Heart right ventricle (tissue), 16 donors: ENCODE measurements at regions not wholly inside any gene's neighbourhood (a gene's known extent, or its start where the extent isn't known, plus 50 kb on each side); places are given as distances from the start of the nearest gene placed in this dataset.

ENCODE experiments used
- ATAC-seq, 8 donors: fragments of 200-7000 bp; cut with Tn5 transposase; one replicate each; pipeline ENCODE4 v1.9.1; 2020; ENCODE audit warnings: mild to moderate bottlenecking in 8 of 8, moderate library complexity in 8 of 8, moderate number of reproducible peaks in 1 of 8
- DNase-seq, 2 donors: peaks; one replicate each; pipeline ENCODE4 v3.0.0-alpha.2; 2020
- H3K27ac ChIP-seq, 10 donors: fragments of 200-600 bp; sonication (generic) in 2 of 10; one replicate each; pipeline versions ENCODE4 v1.5.0 to v1.8.0; 2020 to 2022; ENCODE audit warnings: mild to moderate bottlenecking in 3 of 10
- H3K27me3 ChIP-seq, 7 donors: fragments of 200-600 bp; one replicate each; pipeline ENCODE4 v1.8.0; 2021 to 2022; ENCODE audit warnings: mild to moderate bottlenecking in 2 of 7
- H3K36me3 ChIP-seq, 9 donors: fragments of 200-600 bp; sonication (generic) in 1 of 9; one replicate each; pipeline versions ENCODE4 v1.5.0 to v1.8.0; 2020 to 2022; ENCODE audit warnings: mild to moderate bottlenecking in 2 of 9
- H3K4me1 ChIP-seq, 9 donors: fragments of 200-600 bp; sonication (generic) in 1 of 9; one replicate each; pipeline versions ENCODE4 v1.5.0 to v1.8.0; 2020 to 2022; ENCODE audit warnings: mild to moderate bottlenecking in 4 of 9
- H3K4me3 ChIP-seq, 10 donors: fragments of 200-600 bp; sonication (generic) in 2 of 10; one replicate each; pipeline versions ENCODE4 v1.5.0 to v1.8.0; 2020 to 2022; ENCODE audit warnings: mild to moderate bottlenecking in 7 of 10, moderate library complexity in 2 of 10
- H3K9me3 ChIP-seq, 11 donors: fragments of 200-600 bp in 10 of 11; sonication (generic) in 2 of 11; one replicate each; pipeline versions ENCODE4 v1.5.0 to v1.8.0; 2013 to 2022; ENCODE audit warnings: mild to moderate bottlenecking in 2 of 11, control low read depth in 1 of 11, moderate library complexity in 1 of 11
- CTCF ChIP-seq, 9 donors: fragments of 200-600 bp; sonication (generic) in 2 of 9; IDR thresholded peaks; one replicate each; pipeline versions ENCODE4 v1.5.0 to v1.8.0; 2021 to 2022; ENCODE audit warnings: antibody characterized with exemption in 9 of 9, mild to moderate bottlenecking in 5 of 9, moderate library complexity in 1 of 9
- WGBS, 2 donors: extraction: QIAGEN DNeasy Blood & Tissue Kit; methylation state at CpG; one replicate each; pipeline ENCODE4 v1.1.7; 2013; ENCODE audit warnings: inconsistent platforms in 1 of 2; 5-methylcytosine and 5-hydroxymethylcytosine counted together
- intact Hi-C, 10 donors: fragments of 100-400 bp; cut with DNase I; formaldehyde crosslinking; loops; one replicate each; pipeline versions ENCODE4 v1.11.1 to v1.14.2; 2022
- donor health status: Arrhythmogenic right ventricular cardiomyopathy.
- donor health status: ischemic (EF 13 %, LVEDD 7.1; RV severe dilation, severe dysfunction).
- donor health status: healthy with polysubstance abuse.
- donor health status: DM: no; HTN: yes; CAD: no.
- donor health status: DM: no; HTN: no; CAD: no.
- donor health status: ischemic (EF 25% LVEDD 6.9; RV normal size, moderate dysfunction).
- donor health status: ischemic (EF 25% LVEDD 5.7; RV mildly dilated, moderate dysfunction).
- donor health status: healthy.
- donor health status: DM: yes; HTN: yes; CAD: no.
- donor health status: Ischemic cardiomyopathy.
- donor health status: ischemic (EF 35%, LVEDD 5.7; RV mildly dilated, moderate dysfunction).
- donor health status: nonischemic (EF 11% LVEDD 7.7; RV severe dilation, severe dysfunction).
- donor health status: DM: yes; HTN: yes; CAD: no.
- donor health status: PGD.
- donor health status: ischemic (EF 29% LVEDD 5.4; RV normal size, mild dysfunction).
- donor health status: nonischemic (EF 23%, LVEDD 6.1; RV moderate dilation, normal function).

GRCh38 chr2:221915926-221916325 lies 343.8 kb upstream of the EPHA4 start:
- Histone ChIP-seq H3K4me1 (no peaks in the 10 kb centered on the region), H3K27ac (no peak overlapping the region), H3K4me3 (no peak overlapping the region), H3K9me3 (no peaks in the 10 kb centered on the region), H3K27me3 (peaks cover 0 to 11% (median 0%) of the 10 kb centered on the region in 7 donors), H3K36me3 (no peaks in the 10 kb centered on the region)
- WGBS, 2 donors, result 75 to 80% methylated on average over 2 of the region's 2 CpGs
- intact Hi-C loops, result no loop called here
- no peak for TF ChIP-seq CTCF (IDR thresholded peaks at IDR 0.05)
- DNase-seq (no peak), ATAC-seq (no peak)

DNA sequence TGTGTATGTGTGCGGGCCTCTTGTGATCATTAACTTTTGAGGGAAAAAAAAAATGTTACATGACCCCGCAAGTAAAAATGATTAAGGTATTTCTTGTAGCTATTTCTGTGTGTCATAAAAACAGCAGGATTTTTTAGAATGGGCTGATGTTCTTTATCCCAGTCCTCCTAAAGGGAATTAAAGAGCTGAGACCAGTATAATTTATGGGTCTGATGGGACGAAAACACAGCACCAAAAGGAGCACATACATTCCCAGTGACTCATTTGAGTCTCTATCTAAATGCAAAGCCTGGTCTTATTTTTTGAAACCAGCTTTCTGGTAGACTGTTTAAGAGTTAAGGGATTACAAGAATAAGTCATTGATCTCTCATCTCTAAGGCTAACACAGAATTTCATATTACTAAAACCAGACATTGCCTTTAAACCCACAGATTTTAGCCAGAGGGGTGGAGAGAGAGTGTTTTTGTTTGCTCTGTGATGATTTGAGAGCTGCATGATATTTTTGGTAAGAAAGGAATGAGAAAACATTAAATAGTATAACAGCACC lies 342.3 kb upstream of the EPHA4 start:
- TF ChIP-seq CTCF (IDR thresholded peaks at IDR 0.05), result no peak
- DNase-seq (no peak), ATAC-seq (no peak)
- intact Hi-C loops, result no loop called here
- Histone ChIP-seq H3K9me3 (no peaks in the 10 kb centered on the region), H3K4me3 (no peak overlapping the region), H3K36me3 (no peaks in the 10 kb centered on the region), H3K4me1 (no peaks in the 10 kb centered on the region), H3K27ac (no peak overlapping the region), H3K27me3 (peaks cover 0 to 2% (median 0%) of the 10 kb centered on the region in 7 donors)
- WGBS, 2 donors, result 64 to 67% methylated on average over 3 of the region's 3 CpGs

DNA sequence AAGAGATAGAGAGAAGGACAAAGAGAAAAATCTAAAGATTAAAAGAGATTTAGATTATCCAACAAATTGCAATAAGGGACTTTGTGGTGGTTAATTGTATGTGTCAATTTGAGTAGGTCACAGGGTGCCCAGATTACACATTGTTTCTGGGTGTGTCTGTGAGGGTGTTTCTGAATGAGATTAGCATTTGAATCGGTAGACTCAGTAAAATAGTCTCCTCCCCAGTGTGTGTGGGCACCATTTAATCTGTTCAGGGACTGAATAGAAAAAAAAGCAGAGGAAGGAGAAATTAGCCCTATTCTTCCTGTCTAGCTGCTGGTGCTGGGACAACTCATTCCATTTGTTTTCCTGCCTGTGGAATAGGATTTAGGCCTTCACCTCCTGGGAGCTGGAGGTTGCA lies 339.8 kb upstream of the EPHA4 start:
- no peaks in the 10 kb centered on the region for H3K9me3 ChIP-seq
- WGBS, 2 donors, result 45 to 62% methylated on average over 1 of the region's 1 CpG
- H3K36me3 ChIP-seq, result no peaks in the 10 kb centered on the region
- H3K4me3 ChIP-seq, result no peak overlapping the region
- no peak for TF ChIP-seq CTCF (IDR thresholded peaks at IDR 0.05)
- intact Hi-C loops, result no loop called here
- ATAC-seq, result no peak
- H3K27me3 ChIP-seq, result no peaks in the 10 kb centered on the region
- no peak for DNase-seq
- H3K27ac ChIP-seq, result no peak overlapping the region
- no peaks in the 10 kb centered on the region for H3K4me1 ChIP-seq

DNA sequence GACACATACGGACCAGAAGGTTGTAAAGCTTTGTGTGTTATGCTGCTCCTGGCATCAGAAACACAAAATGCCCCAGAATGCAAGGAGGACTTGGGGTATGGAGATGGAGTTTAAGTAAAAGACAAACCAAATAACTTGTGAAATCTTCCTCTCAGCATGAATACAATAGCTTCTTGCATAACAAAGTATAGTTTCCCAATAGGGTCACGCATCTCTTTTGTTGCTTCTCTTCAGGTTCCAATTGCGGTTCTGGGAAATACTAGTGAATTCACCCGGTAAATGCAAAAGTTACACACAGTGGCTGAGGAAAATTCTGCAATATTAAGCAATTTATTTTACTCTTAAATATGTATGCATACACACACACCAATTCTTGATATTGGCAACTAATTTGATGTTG lies 339.2 kb upstream of the EPHA4 start:
- 89 to 92% methylated on average over 4 of the region's 4 CpGs for WGBS, 2 donors
- no peak for TF ChIP-seq CTCF (IDR thresholded peaks at IDR 0.05)
- H3K27me3 ChIP-seq, result no peaks in the 10 kb centered on the region
- H3K36me3 ChIP-seq, result no peaks in the 10 kb centered on the region
- ATAC-seq (no peak), DNase-seq (no peak)
- no peaks in the 10 kb centered on the region for H3K4me1 ChIP-seq
- H3K9me3 ChIP-seq, result no peaks in the 10 kb centered on the region
- intact Hi-C loops, result no loop called here
- no peak overlapping the region for H3K4me3 ChIP-seq
- no peak overlapping the region for H3K27ac ChIP-seq
